OCI-LY3 (cell line): ENCODE measurements at regions not wholly inside any gene's neighbourhood (a gene's known extent, or its start where the extent isn't known, plus 50 kb on each side); places are given as distances from the start of the nearest gene placed in this dataset.

ENCODE experiments used
- H2AFZ ChIP-seq: fragments of 200-600, 300-600 bp; shearing (Covaris generic); 2 replicates; pipeline ENCODE4 v1.6.0; 2014; ENCODE audit warnings: antibody characterized with exemption, low read depth, low read length
- H3K27ac ChIP-seq: fragments of 200-600, 300-600 bp; sonication (generic); 2 replicates; pipeline ENCODE4 v1.5.1; 2014; ENCODE audit warnings: mild to moderate bottlenecking, low read length, moderate library complexity, mixed read lengths
- H3K27me3 ChIP-seq: fragments of 200-600, 300-600 bp; sonication (generic); 2 replicates; pipeline ENCODE4 v1.6.1; 2014; ENCODE audit warnings: low read depth, low read length, mixed read lengths
- H3K36me3 ChIP-seq: fragments of 200-600, 300-600 bp; sonication (generic); replicated peaks from 2 replicates; pipeline ENCODE3; 2014; ENCODE audit warnings: low read depth, low read length, mixed read lengths
- H3K4me1 ChIP-seq: fragments of 300-600, 200-600 bp; sonication (generic); 2 replicates; pipeline ENCODE4 v1.6.1; 2014; ENCODE audit warnings: low read length, mixed read lengths
- H3K4me2 ChIP-seq: fragments of 200-600, 300-600 bp; sonication (generic); 2 replicates; pipeline ENCODE4 v1.6.1; 2014; ENCODE audit warnings: low read length, mixed read lengths
- H3K4me3 ChIP-seq: fragments of 300-600, 200-600 bp; sonication (generic); 2 replicates; pipeline ENCODE4 v1.5.1; 2014; ENCODE audit warnings: antibody characterized with exemption, mild to moderate bottlenecking, low read length, moderate library complexity
- H3K79me2 ChIP-seq: fragments of 300-600, 200-600 bp; shearing (Covaris generic); 2 replicates; pipeline ENCODE4 v1.6.1; 2014; ENCODE audit warnings: mild to moderate bottlenecking, low read length, mixed read lengths
- H3K9ac ChIP-seq: fragments of 300-600, 200-600 bp; shearing (Covaris generic); 2 replicates; pipeline ENCODE4 v1.6.0; 2014; ENCODE audit warnings: mild to moderate bottlenecking, low read length, moderate library complexity
- H3K9me3 ChIP-seq: fragments of 200-600, 300-600 bp; shearing (Covaris generic); 2 replicates; pipeline ENCODE4 v1.6.1; 2014; ENCODE audit warnings: low read length, mixed read lengths; ENCODE audit not compliant: insufficient read depth
- H4K20me1 ChIP-seq: fragments of 200-600, 300-600 bp; sonication (generic); 2 replicates; pipeline ENCODE4 v1.6.1; 2016; ENCODE audit warnings: low read length, mixed read lengths; ENCODE audit not compliant: insufficient read depth
- CTCF ChIP-seq: fragments of 200-600, 300-600 bp; sonication (generic); IDR thresholded peaks from 2 replicates; pipeline ENCODE4 v1.5.1; 2014; ENCODE audit warnings: antibody characterized with exemption, low read length, low read depth
- EZH2phosphoT487 ChIP-seq: fragments of 200-600 bp; shearing (Covaris generic); IDR thresholded peaks from 2 replicates; pipeline ENCODE4 v1.6.1; 2018; ENCODE audit warnings: antibody characterized with exemption, mixed run types, low read depth

GRCh38 chr4:151901631-151902030, 140.8 kb upstream of the GATB start:
- Histone ChIP-seq H3K4me2 (no peak overlapping the region), H2AFZ (no peak overlapping the region), H3K27ac (no peak overlapping the region), H3K79me2 (no peaks in the 10 kb centered on the region), H3K9me3 (peaks cover 27% of the 10 kb centered on the region), H4K20me1 (no peaks in the 10 kb centered on the region), H3K4me3 (no peak overlapping the region), H3K9ac (no peak overlapping the region), H3K27me3 (no peaks in the 10 kb centered on the region), H3K4me1 (peaks cover 28% of the 10 kb centered on the region), H3K36me3 (peaks cover 27% of the 10 kb centered on the region)
- no peak for TF ChIP-seq EZH2phosphoT487
- no peak for TF ChIP-seq CTCF

DNA sequence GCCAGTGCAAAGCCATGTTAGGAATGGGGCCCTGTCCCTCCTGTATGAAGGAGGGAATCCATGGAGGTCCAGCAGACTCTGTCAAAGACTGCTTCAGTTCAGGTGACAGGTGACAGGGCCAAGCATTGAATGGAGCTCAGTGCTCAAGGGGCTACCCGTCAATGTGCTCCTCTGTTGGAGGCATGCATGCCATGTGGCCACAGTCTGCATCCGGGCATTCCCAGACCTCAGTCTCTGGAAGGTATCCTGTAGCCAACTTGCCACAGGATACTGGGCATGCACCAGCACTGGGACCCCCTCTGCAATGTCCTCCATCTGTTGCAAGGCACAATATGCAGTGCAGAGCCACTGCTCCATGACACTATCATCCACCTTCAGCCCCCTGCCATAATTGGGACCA, 136.1 kb upstream of the GATB start:
- H3K4me3 ChIP-seq, result no peak overlapping the region
- no peak for TF ChIP-seq EZH2phosphoT487
- TF ChIP-seq CTCF, result no peak
- peaks cover 9% of the 10 kb centered on the region for H3K9me3 ChIP-seq
- peaks cover 5% of the 10 kb centered on the region for H3K36me3 ChIP-seq
- no peak overlapping the region for H3K9ac ChIP-seq
- no peaks in the 10 kb centered on the region for H3K79me2 ChIP-seq
- no peaks in the 10 kb centered on the region for H3K4me1 ChIP-seq
- no peaks in the 10 kb centered on the region for H4K20me1 ChIP-seq
- H2AFZ ChIP-seq, result no peak overlapping the region
- H3K4me2 ChIP-seq, result no peak overlapping the region
- no peak overlapping the region for H3K27ac ChIP-seq
- no peaks in the 10 kb centered on the region for H3K27me3 ChIP-seq

GRCh38 chr4:151895671-151896070, 134.9 kb upstream of the GATB start:
- Histone ChIP-seq H3K9ac (no peak overlapping the region), H3K27me3 (no peaks in the 10 kb centered on the region), H3K4me3 (no peak overlapping the region), H2AFZ (no peak overlapping the region), H3K4me1 (peaks cover 10% of the 10 kb centered on the region), H3K9me3 (0 out of 2 replicates have a peak, but pooled peaks cover 3% of the 10 kb centered on the region), H3K36me3 (no peaks in the 10 kb centered on the region), H3K4me2 (no peak overlapping the region), H3K79me2 (no peaks in the 10 kb centered on the region), H4K20me1 (no peaks in the 10 kb centered on the region), H3K27ac (no peak overlapping the region)
- TF ChIP-seq EZH2phosphoT487 (no peak), CTCF (no peak)

DNA sequence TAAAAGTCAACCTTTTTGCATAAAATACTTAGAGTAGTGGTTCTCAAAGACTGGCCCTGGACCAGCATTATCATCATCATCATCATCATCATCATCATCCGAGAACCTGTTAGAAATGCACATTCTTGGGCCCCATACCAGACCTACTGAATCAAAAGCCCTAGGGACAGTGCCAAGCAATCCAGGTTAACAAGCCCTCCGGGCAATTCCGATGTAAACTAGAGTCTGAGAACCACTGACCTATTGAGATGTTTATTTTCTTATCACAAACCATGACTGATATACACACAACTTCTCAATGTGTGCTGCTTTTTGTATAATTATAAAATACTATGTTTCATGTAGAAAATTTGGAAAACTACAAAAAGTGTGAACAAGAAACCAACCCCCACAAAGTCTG, 133.4 kb upstream of the GATB start:
- H3K27ac ChIP-seq, result no peak overlapping the region
- no peaks in the 10 kb centered on the region for H3K79me2 ChIP-seq
- no peak overlapping the region for H2AFZ ChIP-seq
- no peaks in the 10 kb centered on the region for H4K20me1 ChIP-seq
- TF ChIP-seq CTCF (no peak), EZH2phosphoT487 (no peak)
- peaks cover 11% of the 10 kb centered on the region for H3K36me3 ChIP-seq
- no peaks in the 10 kb centered on the region for H3K9me3 ChIP-seq
- no peak overlapping the region for H3K9ac ChIP-seq
- no peaks in the 10 kb centered on the region for H3K27me3 ChIP-seq
- H3K4me3 ChIP-seq, result no peak overlapping the region
- H3K4me2 ChIP-seq, result no peak overlapping the region
- H3K4me1 ChIP-seq, result peaks cover 24% of the 10 kb centered on the region
